ENCODE measurements at regions not wholly inside any gene's neighbourhood (a gene's known extent, or its start where the extent isn't known, plus 50 kb on each side); places are given as distances from the start of the nearest gene placed in this dataset.

GRCh38 chr16:11422381-11423314 lies 77.4 kb downstream of the RMI2 start:
- BruUV-seq (replicated peaks), result no TSS peak
- Histone ChIP-seq H3K9me3 (ENCODE audit: low read length) (no peaks in the 10 kb centered on the region), H3K9ac (ENCODE audit: insufficient read depth, low read depth, low read length) (no peak overlapping the region), H3K79me2 (ENCODE audit: insufficient read depth, low read length) (no peaks in the 10 kb centered on the region), H3K27me3 (ENCODE audit: control insufficient read depth in 1 of 2, insufficient read depth in 2 of 2, low read length in 2 of 2) (peaks cover 11 to 41% of the 10 kb centered on the region in 2 experiments; a peak in 4 of 5 replicates), H3K4me3 (replicated peaks in 1 of 3; ENCODE audit: insufficient read depth in 1 of 3, low read depth in 2 of 3, low read length in 3 of 3) (no peak overlapping the region), H3K36me3 (replicated peaks in 1 of 2; ENCODE audit: control insufficient read depth in 1 of 2, insufficient read depth in 2 of 2, low read length in 2 of 2) (no peaks in the 10 kb centered on the region), H2AFZ (ENCODE audit: low read length) (no peak overlapping the region), H3K27ac (ENCODE audit: extremely low read length, insufficient read depth, low read length) (no peak overlapping the region), H4K20me1 (ENCODE audit: insufficient read depth, low read length) (no peaks in the 10 kb centered on the region), H3K4me2 (ENCODE audit: low read depth, low read length) (no peak overlapping the region), H3K4me1 (ENCODE audit: insufficient read depth, low read length) (peaks cover 18% of the 10 kb centered on the region)
- in situ Hi-C loops (cut with HindIII; ENCODE audit: extremely low pct_ligation_motif_present, low pct_unique_long_range_greater_than_20kb), result loop anchor here (25.0 kb wide), 1 partner anchor 90 kb away; no protein-coding TSS in a partner anchor
- POLR2A ChIA-PET, result no interaction called here
- intact Hi-C loops (cut with micrococcal nuclease; ENCODE audit: unreplicated experiment), result no loop called here
- DNase-seq (ENCODE audit: low spot score) (no peak), FAIRE-seq (no peak), ATAC-seq (no peak)
- WGBS (ENCODE audit: low lambda C conversion rate), result 62% methylated on average over 21 of the region's 26 CpGs
- CTCF ChIA-PET (ENCODE audit: low intra/inter-chr PET ratio, low total read pairs), result no interaction called here
- TF ChIP-seq NFE2 (CRISPR knock-in tag; IDR thresholded peaks at IDR 0.05), result no peak
- 0 out of 2 replicates have a peak, but pooled peaks have one; percentile 17 for TF ChIP-seq FOXP1 (IDR thresholded peaks at IDR 0.05)
- TF ChIP-seq FOXP1 (CRISPR knock-in tag; IDR thresholded peaks at IDR 0.05), result no peak
- TF ChIP-seq, protein P1, sequence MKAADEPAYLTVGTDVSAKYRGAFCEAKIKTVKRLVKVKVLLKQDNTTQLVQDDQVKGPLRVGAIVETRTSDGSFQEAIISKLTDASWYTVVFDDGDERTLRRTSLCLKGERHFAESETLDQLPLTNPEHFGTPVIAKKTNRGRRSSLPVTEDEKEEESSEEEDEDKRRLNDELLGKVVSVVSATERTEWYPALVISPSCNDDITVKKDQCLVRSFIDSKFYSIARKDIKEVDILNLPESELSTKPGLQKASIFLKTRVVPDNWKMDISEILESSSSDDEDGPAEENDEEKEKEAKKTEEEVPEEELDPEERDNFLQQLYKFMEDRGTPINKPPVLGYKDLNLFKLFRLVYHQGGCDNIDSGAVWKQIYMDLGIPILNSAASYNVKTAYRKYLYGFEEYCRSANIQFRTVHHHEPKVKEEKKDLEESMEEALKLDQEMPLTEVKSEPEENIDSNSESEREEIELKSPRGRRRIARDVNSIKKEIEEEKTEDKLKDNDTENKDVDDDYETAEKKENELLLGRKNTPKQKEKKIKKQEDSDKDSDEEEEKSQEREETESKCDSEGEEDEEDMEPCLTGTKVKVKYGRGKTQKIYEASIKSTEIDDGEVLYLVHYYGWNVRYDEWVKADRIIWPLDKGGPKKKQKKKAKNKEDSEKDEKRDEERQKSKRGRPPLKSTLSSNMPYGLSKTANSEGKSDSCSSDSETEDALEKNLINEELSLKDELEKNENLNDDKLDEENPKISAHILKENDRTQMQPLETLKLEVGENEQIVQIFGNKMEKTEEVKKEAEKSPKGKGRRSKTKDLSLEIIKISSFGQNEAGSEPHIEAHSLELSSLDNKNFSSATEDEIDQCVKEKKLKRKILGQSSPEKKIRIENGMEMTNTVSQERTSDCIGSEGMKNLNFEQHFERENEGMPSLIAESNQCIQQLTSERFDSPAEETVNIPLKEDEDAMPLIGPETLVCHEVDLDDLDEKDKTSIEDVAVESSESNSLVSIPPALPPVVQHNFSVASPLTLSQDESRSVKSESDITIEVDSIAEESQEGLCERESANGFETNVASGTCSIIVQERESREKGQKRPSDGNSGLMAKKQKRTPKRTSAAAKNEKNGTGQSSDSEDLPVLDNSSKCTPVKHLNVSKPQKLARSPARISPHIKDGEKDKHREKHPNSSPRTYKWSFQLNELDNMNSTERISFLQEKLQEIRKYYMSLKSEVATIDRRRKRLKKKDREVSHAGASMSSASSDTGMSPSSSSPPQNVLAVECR (CRISPR knock-in tag; IDR thresholded peaks at IDR 0.05; ENCODE audit: borderline replicate concordance), result peak; percentile 21; the same call in 1 of the 2 replicates

Measured in HepG2 (cell line).